Upper lobe of left lung (tissue), 4 donors: ENCODE measurements at regions not wholly inside any gene's neighbourhood (a gene's known extent, or its start where the extent isn't known, plus 50 kb on each side); places are given as distances from the start of the nearest gene placed in this dataset.

Source experiments
- CTCF ChIP-seq, 6 experiments: fragments of 450-650 bp in 4 of 6; fragments of 200-600 bp in 2 of 6; sonication (generic) in 2 of 6; IDR thresholded peaks; one replicate each; pipeline ENCODE4 v1.5.1; 2016 to 2019; ENCODE audit warnings: antibody characterized with exemption in 6 of 6
- EP300 ChIP-seq, 4 donors: sonication (generic); formaldehyde crosslinking; IDR thresholded peaks; one replicate each; pipeline ENCODE4 v1.5.1; 2017; ENCODE audit warnings: antibody characterized with exemption in 4 of 4, control low read depth in 2 of 4
- POLR2AphosphoS5 ChIP-seq, 2 donors: sonication (generic); formaldehyde crosslinking; IDR thresholded peaks; one replicate each; pipeline ENCODE4 v1.5.1; 2017; ENCODE audit warnings: antibody characterized with exemption in 2 of 2

GRCh38 chr5:73327908-73328455, 120.6 kb downstream of the FOXD1 start:
- TF ChIP-seq POLR2AphosphoS5 (IDR thresholded peaks at IDR 0.05) (no peak), CTCF (IDR thresholded peaks at IDR 0.05) (no peak), EP300 (IDR thresholded peaks at IDR 0.05) (no peak)
